ENCODE measurements at regions not wholly inside any gene's neighbourhood (a gene's known extent, or its start where the extent isn't known, plus 50 kb on each side); places are given as distances from the start of the nearest gene placed in this dataset.

GRCh38 chr1:239218301-239218700 is 168.1 kb upstream of the CHRM3 start:
- no peak for DNase-seq (ENCODE audit: low read depth in 2 of 2)

- DNase-seq (ENCODE audit: low read depth in 2 of 2), result no peak
Observed at GRCh38 chr1:239212811-239213220, 173.6 kb upstream of the CHRM3 start.

- DNase-seq (ENCODE audit: low read depth in 2 of 2), result no peak
Observed at GRCh38 chr1:239209591-239209990, 176.8 kb upstream of the CHRM3 start.

DNA sequence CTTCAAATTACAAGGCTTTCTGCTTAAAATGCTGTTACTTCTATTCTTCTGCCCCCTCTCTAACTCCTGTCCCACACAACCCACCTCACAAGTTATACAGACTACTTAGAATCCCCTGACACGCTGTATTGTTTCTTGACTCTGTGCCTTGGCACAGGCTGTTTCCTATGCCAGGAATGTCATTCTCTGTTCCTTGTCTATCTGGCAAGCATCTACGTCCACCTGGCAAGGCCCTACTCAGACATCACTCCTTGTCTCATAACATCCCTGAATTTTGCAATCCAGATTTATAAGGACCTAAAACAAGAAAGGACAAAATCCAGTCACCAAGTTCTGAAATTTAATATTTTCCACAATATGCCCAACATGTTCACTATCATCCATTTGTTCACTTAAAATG is 182.0 kb upstream of the CHRM3 start:
- no peak for DNase-seq (ENCODE audit: low read depth in 2 of 2)

- DNase-seq (ENCODE audit: low read depth in 2 of 2), result no peak
Observed at GRCh38 chr1:239197871-239198270, 188.5 kb upstream of the CHRM3 start.

- DNase-seq (ENCODE audit: low read depth in 2 of 2), result no peak
Observed at GRCh38 chr1:239189998-239190512, 196.3 kb upstream of the CHRM3 start.

GRCh38 chr1:239186487-239186886 is 199.9 kb upstream of the CHRM3 start:
- no peak for DNase-seq (ENCODE audit: low read depth in 2 of 2)

DNA sequence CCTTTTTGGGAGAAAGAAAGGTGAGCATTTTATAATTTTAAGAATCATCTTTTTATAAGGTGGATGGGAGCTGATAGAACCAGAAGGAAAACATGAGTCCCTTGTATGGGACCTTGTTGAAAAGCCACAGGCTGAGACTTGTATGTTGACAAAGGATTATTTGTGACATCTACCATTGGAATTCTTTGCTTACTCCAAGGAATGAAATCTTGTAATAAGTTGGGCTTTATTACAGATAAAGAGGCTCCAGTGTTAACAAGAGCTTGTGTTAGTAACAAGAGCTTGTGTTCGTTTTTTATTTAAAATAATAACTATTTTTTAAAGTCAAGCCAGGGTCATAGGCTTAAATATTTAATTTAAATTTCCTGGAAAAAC is 201.1 kb upstream of the CHRM3 start:
- DNase-seq (ENCODE audit: low read depth in 2 of 2), result no peak

- DNase-seq (ENCODE audit: low read depth in 2 of 2), result no peak
Observed at GRCh38 chr1:239184561-239185244, 201.7 kb upstream of the CHRM3 start.

- no peak for DNase-seq (ENCODE audit: low read depth in 2 of 2)
Observed at GRCh38 chr1:239178961-239179360, 207.4 kb upstream of the CHRM3 start.

DNA sequence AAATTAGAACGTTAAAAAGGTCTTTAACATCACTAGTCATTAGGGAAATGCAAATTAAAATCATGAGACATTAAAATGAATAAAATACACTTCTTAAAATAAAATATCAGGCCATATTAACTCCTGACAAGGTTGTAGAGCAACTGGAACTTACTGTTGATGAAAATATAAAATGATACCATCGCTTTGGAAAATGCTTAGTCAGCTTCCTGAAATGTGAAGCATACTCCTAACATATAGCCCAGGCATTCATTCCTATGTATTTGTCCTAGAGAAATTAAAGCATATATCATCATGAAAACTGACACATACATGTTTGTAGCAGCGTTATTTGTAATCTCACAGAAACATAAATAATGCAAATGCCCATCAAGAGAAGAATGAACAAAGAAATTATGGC is 211.5 kb upstream of the CHRM3 start:
- DNase-seq (ENCODE audit: low read depth in 2 of 2), result no peak

GRCh38 chr1:239170828-239171227 is 215.5 kb upstream of the CHRM3 start:
- no peak for DNase-seq (ENCODE audit: low read depth in 2 of 2)

DNA sequence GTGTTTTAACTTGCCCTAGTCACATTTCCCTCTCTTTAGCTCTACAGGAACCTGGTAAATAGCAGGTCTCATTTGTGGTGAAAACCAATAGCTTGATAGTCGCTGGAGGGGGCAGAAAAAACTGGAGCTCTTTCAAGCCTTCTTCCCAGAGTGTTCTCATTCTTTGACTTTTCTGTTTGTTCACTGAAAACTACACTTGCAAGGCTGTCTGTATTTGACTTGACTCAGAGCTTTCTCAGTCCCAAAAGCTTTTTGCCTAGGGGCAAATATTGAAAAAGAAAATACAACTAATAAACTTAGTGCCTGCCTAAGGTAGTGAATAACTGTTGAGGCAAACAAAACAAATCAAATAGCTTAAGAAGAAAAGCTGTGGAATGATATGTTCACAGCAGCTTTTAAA is 217.1 kb upstream of the CHRM3 start:
- DNase-seq (ENCODE audit: low read depth in 2 of 2), result no peak

- no peak for DNase-seq (ENCODE audit: low read depth in 2 of 2)
Observed at GRCh38 chr1:239164451-239165180, 221.8 kb upstream of the CHRM3 start.

DNA sequence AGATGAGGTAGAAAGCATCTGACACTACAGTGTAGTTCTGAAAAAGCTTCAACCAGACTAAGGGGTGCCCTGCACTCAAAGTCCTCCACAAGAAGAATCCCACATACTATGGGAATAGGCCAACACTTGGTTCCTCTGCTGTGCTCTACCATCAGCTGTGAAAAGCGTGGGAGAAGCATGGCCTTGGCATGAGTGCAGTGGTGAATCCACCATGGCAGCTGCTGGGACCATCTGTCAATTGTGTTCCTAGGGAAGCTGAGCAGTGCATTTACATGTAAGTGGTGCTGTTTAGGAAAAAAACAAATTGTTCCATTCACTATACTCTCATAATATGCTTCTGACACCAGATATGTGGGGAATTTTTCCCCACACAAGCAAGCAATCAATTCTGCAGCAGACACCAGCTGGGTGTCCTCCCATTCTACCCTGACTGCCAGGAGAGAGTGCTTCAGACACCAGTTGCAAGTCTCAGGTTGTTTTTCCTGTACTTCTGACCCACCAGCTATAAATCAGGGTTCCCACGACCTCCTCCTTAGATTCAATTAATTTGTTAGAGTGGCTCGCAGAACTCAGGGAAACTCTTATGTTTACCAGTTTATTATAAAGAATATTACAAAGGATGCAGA is 230.8 kb upstream of the CHRM3 start:
- no peak for DNase-seq (ENCODE audit: low read depth in 2 of 2)

GRCh38 chr1:239151937-239152336 is 234.4 kb upstream of the CHRM3 start:
- DNase-seq (ENCODE audit: low read depth in 2 of 2), result no peak

DNA sequence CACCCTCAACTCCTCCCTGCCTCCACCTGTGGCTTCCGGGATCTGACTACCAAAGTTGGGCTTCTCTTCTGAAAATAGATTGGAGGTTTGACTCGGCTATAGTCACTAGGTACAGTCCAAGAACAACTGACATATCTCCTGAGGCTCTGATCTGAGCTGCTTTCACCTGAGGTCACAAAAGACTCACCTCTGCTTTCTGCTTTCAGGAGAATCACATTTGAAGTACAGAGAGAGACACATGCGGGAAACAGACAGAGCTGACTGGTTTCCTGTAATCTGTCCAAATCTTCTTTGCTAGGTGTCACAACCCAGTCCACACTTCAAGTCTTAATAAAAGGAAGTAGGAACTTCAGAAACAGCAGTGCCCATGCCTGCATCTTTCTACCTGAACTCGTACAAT is 245.4 kb upstream of the CHRM3 start:
- no peak for DNase-seq (ENCODE audit: low read depth in 2 of 2)

- no peak for DNase-seq (ENCODE audit: low read depth in 2 of 2)
Observed at GRCh38 chr1:239139801-239140200, 246.6 kb upstream of the CHRM3 start.

DNA sequence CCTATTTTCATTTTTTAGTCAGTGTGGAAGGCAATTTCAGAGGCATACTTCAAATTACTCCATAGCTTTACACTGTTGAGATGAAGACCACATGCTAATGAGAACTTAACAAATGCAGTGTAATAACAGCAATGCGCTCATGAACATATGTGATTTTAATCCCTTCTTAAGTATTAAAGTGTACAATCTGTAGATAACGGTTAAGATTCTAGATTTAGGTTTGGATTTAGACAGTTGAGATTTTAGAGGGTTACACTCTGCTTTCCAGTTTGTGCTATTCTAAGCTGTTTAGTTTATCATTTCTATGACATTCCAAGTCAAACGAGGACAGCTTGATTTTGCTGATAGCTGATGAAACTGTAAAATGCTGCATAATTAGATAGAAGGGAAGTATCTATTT is 257.8 kb upstream of the CHRM3 start:
- DNase-seq (ENCODE audit: low read depth in 2 of 2), result no peak

- DNase-seq (ENCODE audit: low read depth in 2 of 2), result no peak
Observed at GRCh38 chr1:239126884-239127283, 259.5 kb upstream of the CHRM3 start.

DNA sequence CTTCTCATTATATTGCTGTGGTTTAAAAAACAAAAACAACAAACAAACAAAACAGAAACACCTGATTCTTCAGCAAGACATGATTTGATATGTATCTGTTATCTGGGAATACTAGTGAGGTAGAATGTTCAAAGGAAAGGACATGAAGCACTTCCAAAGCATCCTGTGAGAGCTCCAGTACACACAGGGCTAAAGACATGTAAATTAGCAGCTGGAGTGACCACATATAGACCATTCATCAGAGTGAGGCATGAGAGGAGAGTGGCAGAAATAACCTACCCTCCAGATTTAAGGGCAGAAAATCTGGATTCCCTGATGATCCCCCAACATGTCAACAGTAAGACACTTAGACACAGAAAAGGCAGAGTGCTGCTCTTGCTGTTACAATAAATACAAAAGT is 260.5 kb upstream of the CHRM3 start:
- no peak for DNase-seq (ENCODE audit: low read depth in 2 of 2)

DNA sequence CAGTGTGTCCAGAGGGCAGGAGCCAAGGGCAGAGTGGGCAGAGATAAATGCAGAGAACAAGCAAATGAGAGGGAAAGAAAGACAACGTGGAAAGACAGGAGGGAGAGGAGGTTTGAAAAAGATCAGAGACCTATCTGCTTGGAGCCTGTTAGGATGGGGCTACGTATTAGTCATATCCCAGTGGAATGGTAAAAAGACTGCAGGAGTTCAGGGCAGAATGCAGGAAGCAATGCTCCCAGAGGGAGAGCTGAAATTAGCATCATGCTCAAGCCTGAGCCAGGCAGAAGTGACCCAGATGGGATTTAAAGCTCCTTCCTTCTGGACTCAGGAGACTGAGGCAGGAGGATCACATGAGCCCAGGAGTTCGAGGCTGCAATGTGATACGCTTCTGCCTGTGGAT is 261.3 kb upstream of the CHRM3 start:
- DNase-seq (ENCODE audit: low read depth in 2 of 2), result no peak

DNA sequence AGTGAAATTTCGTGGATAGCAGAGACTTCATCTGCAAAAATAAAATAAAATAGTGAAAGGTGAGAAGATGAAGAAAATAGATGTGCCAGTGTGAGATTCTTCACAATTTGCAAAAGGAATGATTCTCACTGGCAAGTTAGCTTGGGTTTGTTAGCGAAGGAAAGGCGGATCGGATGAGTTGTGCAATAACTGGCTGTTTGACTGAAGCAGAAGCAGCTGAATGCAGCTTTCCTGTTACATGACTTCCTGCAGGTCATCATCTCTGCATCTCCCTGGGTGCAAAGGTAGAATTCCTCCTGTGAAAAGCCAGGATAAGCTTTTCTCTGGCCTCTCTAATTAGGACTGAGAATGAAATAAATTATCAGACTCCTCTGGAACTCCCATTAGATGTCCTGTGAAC is 263.1 kb upstream of the CHRM3 start:
- no peak for DNase-seq (ENCODE audit: low read depth in 2 of 2)

Measured in lung microvascular endothelial cell (primary cell).